ENCODE measurements at regions not wholly inside any gene's neighbourhood (a gene's known extent, or its start where the extent isn't known, plus 50 kb on each side); places are given as distances from the start of the nearest gene placed in this dataset.

- Histone ChIP-seq H2AFZ (ENCODE audit: low read length) (no peak overlapping the region), H3K36me3 (ENCODE audit: control insufficient read depth, insufficient read depth, low read length) (no peaks in the 10 kb centered on the region), H4K20me1 (ENCODE audit: control insufficient read depth, extremely low read depth, insufficient read depth, low read length) (no peaks in the 10 kb centered on the region), H3K9ac (ENCODE audit: insufficient read depth, low read length) (no peak overlapping the region), H3K79me2 (ENCODE audit: control insufficient read depth, insufficient read depth, low read length) (no peaks in the 10 kb centered on the region), H3K27me3 (ENCODE audit: control insufficient read depth, insufficient read depth, low read length) (no peaks in the 10 kb centered on the region), H3K4me3 (replicated peaks in 1 of 4; ENCODE audit: control extremely low read depth in 1 of 4, insufficient read depth in 1 of 4, low read depth in 3 of 4, low read length in 4 of 4) (no peak overlapping the region), H3K27ac (ENCODE audit: insufficient read depth, low read length) (no peak overlapping the region), H3K4me1 (ENCODE audit: control insufficient read depth, extremely low read depth, insufficient read depth, low read length) (no peaks in the 10 kb centered on the region), H3K9me3 (ENCODE audit: control insufficient read depth, insufficient read depth, low read depth, low read length) (no peaks in the 10 kb centered on the region), H3K4me2 (ENCODE audit: extremely low read depth, insufficient read depth, low read length) (no peak overlapping the region)
- TF ChIP-seq CTCF (conservative IDR thresholded peaks at IDR 0.05 in 1 of 2, IDR thresholded peaks at IDR 0.05 in 1 of 2; ENCODE audit: low read depth in 1 of 2, low read length in 2 of 2) (no peak), EZH2 (IDR thresholded peaks at IDR 0.05; ENCODE audit: low read length, missing control alignments) (no peak)
- peak in 1 of 2 donors; percentile 34 for DNase-seq (ENCODE audit: low read depth in 2 of 2)
Observed at GRCh38 chr11:92782806-92783205, 186.6 kb upstream of the MTNR1B start.

GRCh38 chr11:92784331-92784730, 185.1 kb upstream of the MTNR1B start:
- TF ChIP-seq EZH2 (IDR thresholded peaks at IDR 0.05; ENCODE audit: low read length, missing control alignments) (no peak), CTCF (conservative IDR thresholded peaks at IDR 0.05 in 1 of 2, IDR thresholded peaks at IDR 0.05 in 1 of 2; ENCODE audit: low read depth in 1 of 2, low read length in 2 of 2) (no peak)
- Histone ChIP-seq H3K36me3 (ENCODE audit: control insufficient read depth, insufficient read depth, low read length) (no peaks in the 10 kb centered on the region), H3K4me1 (ENCODE audit: control insufficient read depth, extremely low read depth, insufficient read depth, low read length) (no peaks in the 10 kb centered on the region), H3K9ac (ENCODE audit: insufficient read depth, low read length) (no peak overlapping the region), H2AFZ (ENCODE audit: low read length) (no peak overlapping the region), H3K9me3 (ENCODE audit: control insufficient read depth, insufficient read depth, low read depth, low read length) (no peaks in the 10 kb centered on the region), H3K4me3 (replicated peaks in 1 of 4; ENCODE audit: control extremely low read depth in 1 of 4, insufficient read depth in 1 of 4, low read depth in 3 of 4, low read length in 4 of 4) (no peak overlapping the region), H3K27ac (ENCODE audit: insufficient read depth, low read length) (no peak overlapping the region), H3K27me3 (ENCODE audit: control insufficient read depth, insufficient read depth, low read length) (no peaks in the 10 kb centered on the region), H3K4me2 (ENCODE audit: extremely low read depth, insufficient read depth, low read length) (no peak overlapping the region), H4K20me1 (ENCODE audit: control insufficient read depth, extremely low read depth, insufficient read depth, low read length) (no peaks in the 10 kb centered on the region), H3K79me2 (ENCODE audit: control insufficient read depth, insufficient read depth, low read length) (no peaks in the 10 kb centered on the region)
- DNase-seq (ENCODE audit: low read depth in 2 of 2), result no peak

- H3K4me3 ChIP-seq (replicated peaks in 1 of 4; ENCODE audit: control extremely low read depth in 1 of 4, insufficient read depth in 1 of 4, low read depth in 3 of 4, low read length in 4 of 4), result no peak overlapping the region
- no peak overlapping the region for H2AFZ ChIP-seq (ENCODE audit: low read length)
- TF ChIP-seq CTCF (conservative IDR thresholded peaks at IDR 0.05 in 1 of 2, IDR thresholded peaks at IDR 0.05 in 1 of 2; ENCODE audit: low read depth in 1 of 2, low read length in 2 of 2), result no peak
- no peak for TF ChIP-seq EZH2 (IDR thresholded peaks at IDR 0.05; ENCODE audit: low read length, missing control alignments)
- no peak overlapping the region for H3K27ac ChIP-seq (ENCODE audit: insufficient read depth, low read length)
- H3K27me3 ChIP-seq (ENCODE audit: control insufficient read depth, insufficient read depth, low read length), result no peaks in the 10 kb centered on the region
- no peaks in the 10 kb centered on the region for H3K4me1 ChIP-seq (ENCODE audit: control insufficient read depth, extremely low read depth, insufficient read depth, low read length)
- no peaks in the 10 kb centered on the region for H3K79me2 ChIP-seq (ENCODE audit: control insufficient read depth, insufficient read depth, low read length)
- DNase-seq (ENCODE audit: low read depth in 2 of 2), result no peak
- no peaks in the 10 kb centered on the region for H3K36me3 ChIP-seq (ENCODE audit: control insufficient read depth, insufficient read depth, low read length)
- H3K4me2 ChIP-seq (ENCODE audit: extremely low read depth, insufficient read depth, low read length), result no peak overlapping the region
- no peak overlapping the region for H3K9ac ChIP-seq (ENCODE audit: insufficient read depth, low read length)
- no peaks in the 10 kb centered on the region for H4K20me1 ChIP-seq (ENCODE audit: control insufficient read depth, extremely low read depth, insufficient read depth, low read length)
- H3K9me3 ChIP-seq (ENCODE audit: control insufficient read depth, insufficient read depth, low read depth, low read length), result no peaks in the 10 kb centered on the region
Observed at GRCh38 chr11:92787638-92788037, 181.8 kb upstream of the MTNR1B start.
